ENCODE measurements at regions not wholly inside any gene's neighbourhood (a gene's known extent, or its start where the extent isn't known, plus 50 kb on each side); places are given as distances from the start of the nearest gene placed in this dataset.

- H3K4me2 ChIP-seq, result no peak overlapping the region
- TF ChIP-seq EZH2 (IDR thresholded peaks at IDR 0.05; ENCODE audit: borderline replicate concordance) (no peak), CTCF (IDR thresholded peaks at IDR 0.05; ENCODE audit: poor library complexity) (no peak), EZH2phosphoT487 (IDR thresholded peaks at IDR 0.05; ENCODE audit: low read depth, severe bottlenecking, unreplicated experiment) (no peak)
- 88% methylated on average over 2 of the region's 2 CpGs for WGBS (ENCODE audit: low lambda C conversion rate, missing lambda C conversion rate)
- H3K4me3 ChIP-seq, result no peak overlapping the region
- H3K4me1 ChIP-seq (ENCODE audit: insufficient read depth), result no peaks in the 10 kb centered on the region
- H2AFZ ChIP-seq, result no peak overlapping the region
- no peaks in the 10 kb centered on the region for H3K79me2 ChIP-seq
- no peaks in the 10 kb centered on the region for H3K36me3 ChIP-seq (replicated peaks; ENCODE audit: insufficient read depth, low read depth)
- H3K9me2 ChIP-seq (replicated peaks; ENCODE audit: insufficient read depth), result no peaks in the 10 kb centered on the region
- H3K9me3 ChIP-seq (ENCODE audit: low read depth), result no peaks in the 10 kb centered on the region
- no peak overlapping the region for H3K27ac ChIP-seq
- H3K27me3 ChIP-seq, result no peaks in the 10 kb centered on the region
- H4K20me1 ChIP-seq (ENCODE audit: insufficient read depth, poor library complexity, severe bottlenecking), result no peaks in the 10 kb centered on the region
- no peak for DNase-seq (ENCODE audit: low spot score)
Observed at GRCh38 chr9:11086561-11086960, 473.8 kb upstream of the PTPRD start.

DNA sequence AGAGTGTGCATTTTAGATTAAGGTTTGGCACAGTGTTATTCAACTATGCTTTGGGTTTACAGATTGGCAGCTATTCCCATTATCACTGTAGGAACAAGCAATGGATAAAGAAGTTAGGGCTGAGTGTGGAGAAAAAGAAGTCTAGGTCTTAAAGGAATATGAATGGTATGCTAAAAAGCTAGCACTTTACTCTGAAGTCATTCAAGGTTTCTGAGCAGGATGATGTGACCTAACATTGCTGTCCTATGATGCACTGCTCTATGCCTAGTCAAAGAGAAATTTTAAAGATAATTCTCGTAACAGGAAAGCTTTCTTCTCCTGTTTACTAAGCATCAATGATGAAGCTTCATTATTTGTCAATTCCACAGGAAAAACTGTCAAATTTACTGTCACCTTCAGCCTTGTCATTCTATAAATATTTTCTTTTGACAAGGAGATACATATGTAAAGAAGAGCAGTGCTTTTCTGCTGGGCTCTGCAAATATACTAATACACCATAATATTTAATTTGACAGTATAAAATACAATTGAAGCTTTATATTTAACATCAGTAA lies 476.1 kb upstream of the PTPRD start:
- H3K4me2 ChIP-seq, result no peak overlapping the region
- H3K27ac ChIP-seq, result no peak overlapping the region
- H4K20me1 ChIP-seq (ENCODE audit: insufficient read depth, poor library complexity, severe bottlenecking), result no peaks in the 10 kb centered on the region
- H3K4me3 ChIP-seq, result no peak overlapping the region
- no peak for TF ChIP-seq EZH2 (IDR thresholded peaks at IDR 0.05; ENCODE audit: borderline replicate concordance)
- TF ChIP-seq EZH2phosphoT487 (IDR thresholded peaks at IDR 0.05; ENCODE audit: low read depth, severe bottlenecking, unreplicated experiment), result no peak
- no peak for TF ChIP-seq CTCF (IDR thresholded peaks at IDR 0.05; ENCODE audit: poor library complexity)
- WGBS (ENCODE audit: low lambda C conversion rate, missing lambda C conversion rate), result 78% methylated on average over 1 of the region's 1 CpG
- no peaks in the 10 kb centered on the region for H3K9me2 ChIP-seq (replicated peaks; ENCODE audit: insufficient read depth)
- H2AFZ ChIP-seq, result no peak overlapping the region
- no peaks in the 10 kb centered on the region for H3K4me1 ChIP-seq (ENCODE audit: insufficient read depth)
- H3K9me3 ChIP-seq (ENCODE audit: low read depth), result no peaks in the 10 kb centered on the region
- no peak for DNase-seq (ENCODE audit: low spot score)
- no peaks in the 10 kb centered on the region for H3K79me2 ChIP-seq
- H3K36me3 ChIP-seq (replicated peaks; ENCODE audit: insufficient read depth, low read depth), result no peaks in the 10 kb centered on the region
- H3K27me3 ChIP-seq, result no peaks in the 10 kb centered on the region

DNA sequence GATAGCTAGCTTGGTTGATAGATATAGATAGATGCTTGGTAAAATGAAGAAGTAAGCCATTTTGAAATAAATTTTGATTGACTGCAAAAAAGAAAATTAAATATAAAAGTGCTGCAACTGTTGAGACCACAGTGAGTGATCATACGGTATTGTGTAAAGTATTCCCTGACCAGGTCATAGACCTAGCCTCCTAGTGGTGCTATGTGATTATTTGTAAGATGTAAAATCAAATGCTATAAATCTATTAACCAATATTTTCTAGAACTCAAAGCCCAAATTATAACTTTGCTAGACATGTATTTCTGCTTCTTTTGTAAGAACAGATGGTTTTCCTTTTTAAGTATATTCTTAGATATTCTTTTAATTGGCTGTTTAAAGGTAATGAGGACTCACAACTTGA lies 480.2 kb upstream of the PTPRD start:
- H3K36me3 ChIP-seq (replicated peaks; ENCODE audit: insufficient read depth, low read depth), result no peaks in the 10 kb centered on the region
- 32% methylated on average over 1 of the region's 1 CpG for WGBS (ENCODE audit: low lambda C conversion rate, missing lambda C conversion rate)
- no peaks in the 10 kb centered on the region for H3K79me2 ChIP-seq
- TF ChIP-seq EZH2phosphoT487 (IDR thresholded peaks at IDR 0.05; ENCODE audit: low read depth, severe bottlenecking, unreplicated experiment) (no peak), EZH2 (IDR thresholded peaks at IDR 0.05; ENCODE audit: borderline replicate concordance) (no peak), CTCF (IDR thresholded peaks at IDR 0.05; ENCODE audit: poor library complexity) (no peak)
- H3K9me3 ChIP-seq (ENCODE audit: low read depth), result no peaks in the 10 kb centered on the region
- no peak for DNase-seq (ENCODE audit: low spot score)
- H3K4me1 ChIP-seq (ENCODE audit: insufficient read depth), result no peaks in the 10 kb centered on the region
- no peak overlapping the region for H3K27ac ChIP-seq
- no peaks in the 10 kb centered on the region for H3K27me3 ChIP-seq
- no peak overlapping the region for H3K4me2 ChIP-seq
- no peaks in the 10 kb centered on the region for H4K20me1 ChIP-seq (ENCODE audit: insufficient read depth, poor library complexity, severe bottlenecking)
- H2AFZ ChIP-seq, result no peak overlapping the region
- H3K9me2 ChIP-seq (replicated peaks; ENCODE audit: insufficient read depth), result no peaks in the 10 kb centered on the region
- no peak overlapping the region for H3K4me3 ChIP-seq

DNA sequence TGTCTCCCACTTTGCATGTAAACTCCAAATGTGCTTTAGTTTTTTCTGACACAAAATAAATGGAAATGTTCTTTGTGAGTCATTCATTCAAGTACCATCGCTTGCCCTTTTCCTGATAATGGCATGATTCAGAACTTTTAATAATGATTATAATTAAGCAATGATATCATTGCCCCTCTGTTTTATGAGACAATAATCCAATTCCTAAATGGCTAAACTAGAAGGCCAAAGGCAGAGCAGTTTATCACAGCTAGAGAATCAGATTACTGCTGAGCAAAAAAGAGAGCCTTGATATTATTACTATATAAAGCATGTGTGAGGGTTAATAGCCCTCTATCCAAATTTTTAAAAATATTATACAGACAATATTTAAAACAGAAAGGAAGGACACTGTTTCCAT lies 484.2 kb upstream of the PTPRD start:
- no peak for DNase-seq (ENCODE audit: low spot score)
- Histone ChIP-seq H3K79me2 (no peaks in the 10 kb centered on the region), H3K4me1 (ENCODE audit: insufficient read depth) (no peaks in the 10 kb centered on the region), H3K4me3 (no peak overlapping the region), H3K27me3 (no peaks in the 10 kb centered on the region), H4K20me1 (ENCODE audit: insufficient read depth, poor library complexity, severe bottlenecking) (no peaks in the 10 kb centered on the region), H2AFZ (no peak overlapping the region), H3K27ac (no peak overlapping the region), H3K9me3 (ENCODE audit: low read depth) (no peaks in the 10 kb centered on the region), H3K9me2 (replicated peaks; ENCODE audit: insufficient read depth) (no peaks in the 10 kb centered on the region), H3K4me2 (no peak overlapping the region), H3K36me3 (replicated peaks; ENCODE audit: insufficient read depth, low read depth) (no peaks in the 10 kb centered on the region)
- WGBS (ENCODE audit: low lambda C conversion rate, missing lambda C conversion rate), result 74% methylated on average over 1 of the region's 1 CpG
- TF ChIP-seq EZH2 (IDR thresholded peaks at IDR 0.05; ENCODE audit: borderline replicate concordance) (no peak), EZH2phosphoT487 (IDR thresholded peaks at IDR 0.05; ENCODE audit: low read depth, severe bottlenecking, unreplicated experiment) (no peak), CTCF (IDR thresholded peaks at IDR 0.05; ENCODE audit: poor library complexity) (no peak)

Measured in hepatocyte (in vitro differentiated cells).